ENCODE measurements at regions not wholly inside any gene's neighbourhood (a gene's known extent, or its start where the extent isn't known, plus 50 kb on each side); places are given as distances from the start of the nearest gene placed in this dataset.
"Not testable (repeated sequence)": the region's sequence is repeated elsewhere in the genome, so short reads cannot be mapped to it uniquely, and the experiment has no call there.

GRCh38 chrX:3803713-3804112, 90.3 kb upstream of the PRKX start:
- Histone ChIP-seq H3K4me3 (ENCODE audit: low read length) (no peak overlapping the region), H3K27me3 (ENCODE audit: control insufficient read depth, insufficient read depth, low read length, poor library complexity, severe bottlenecking) (no peaks in the 10 kb centered on the region), H3K9ac (ENCODE audit: extremely low read depth, low read length, poor library complexity, severe bottlenecking) (no peak overlapping the region), H3K9me3 (ENCODE audit: control insufficient read depth, low read length) (no peaks in the 10 kb centered on the region), H3K4me1 (ENCODE audit: control insufficient read depth, insufficient read depth, low read length) (no peaks in the 10 kb centered on the region), H3K36me3 (ENCODE audit: control insufficient read depth, insufficient read depth, low read length) (no peaks in the 10 kb centered on the region), H3K27ac (ENCODE audit: low read depth, low read length) (no peak overlapping the region)
- Mint-ChIP-seq H3K36me3 (ENCODE audit: low read depth) (no peaks in the 10 kb centered on the region), H3K4me3 (no peak overlapping the region), H3K9me3 (no peaks in the 10 kb centered on the region), H3K4me1 (peaks cover 10% of the 10 kb centered on the region), H3K27ac (no peak overlapping the region), H3K27me3 (ENCODE audit: insufficient read depth) (peaks cover 9% of the 10 kb centered on the region)
- TF ChIP-seq, protein P1, sequence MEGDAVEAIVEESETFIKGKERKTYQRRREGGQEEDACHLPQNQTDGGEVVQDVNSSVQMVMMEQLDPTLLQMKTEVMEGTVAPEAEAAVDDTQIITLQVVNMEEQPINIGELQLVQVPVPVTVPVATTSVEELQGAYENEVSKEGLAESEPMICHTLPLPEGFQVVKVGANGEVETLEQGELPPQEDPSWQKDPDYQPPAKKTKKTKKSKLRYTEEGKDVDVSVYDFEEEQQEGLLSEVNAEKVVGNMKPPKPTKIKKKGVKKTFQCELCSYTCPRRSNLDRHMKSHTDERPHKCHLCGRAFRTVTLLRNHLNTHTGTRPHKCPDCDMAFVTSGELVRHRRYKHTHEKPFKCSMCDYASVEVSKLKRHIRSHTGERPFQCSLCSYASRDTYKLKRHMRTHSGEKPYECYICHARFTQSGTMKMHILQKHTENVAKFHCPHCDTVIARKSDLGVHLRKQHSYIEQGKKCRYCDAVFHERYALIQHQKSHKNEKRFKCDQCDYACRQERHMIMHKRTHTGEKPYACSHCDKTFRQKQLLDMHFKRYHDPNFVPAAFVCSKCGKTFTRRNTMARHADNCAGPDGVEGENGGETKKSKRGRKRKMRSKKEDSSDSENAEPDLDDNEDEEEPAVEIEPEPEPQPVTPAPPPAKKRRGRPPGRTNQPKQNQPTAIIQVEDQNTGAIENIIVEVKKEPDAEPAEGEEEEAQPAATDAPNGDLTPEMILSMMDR (conservative IDR thresholded peaks at IDR 0.05), result no peak
- 77 to 83% methylated on average over 1 to 4 of the region's 4 CpGs for WGBS, 2 experiments (ENCODE audit: insufficient coverage in 1 of 2, insufficient read length in 1 of 2)
- no peak for DNase-seq

GRCh38 chrX:3803305-3803704, 89.9 kb upstream of the PRKX start:
- H3K27me3 Mint-ChIP-seq (ENCODE audit: insufficient read depth), result peaks cover 9% of the 10 kb centered on the region
- H3K36me3 ChIP-seq (ENCODE audit: control insufficient read depth, insufficient read depth, low read length), result no peaks in the 10 kb centered on the region
- H3K4me1 ChIP-seq (ENCODE audit: control insufficient read depth, insufficient read depth, low read length), result no peaks in the 10 kb centered on the region
- WGBS, 2 experiments (ENCODE audit: insufficient coverage in 1 of 2, insufficient read length in 1 of 2), result 93% methylated on average over 1 of the region's 5 CpGs; no CpG with 5 or more reads in 1 of the 2 experiments
- peaks cover 6% of the 10 kb centered on the region for H3K4me1 Mint-ChIP-seq
- H3K4me3 Mint-ChIP-seq, result no peak overlapping the region
- no peaks in the 10 kb centered on the region for H3K27me3 ChIP-seq (ENCODE audit: control insufficient read depth, insufficient read depth, low read length, poor library complexity, severe bottlenecking)
- no peak for DNase-seq
- no peaks in the 10 kb centered on the region for H3K9me3 Mint-ChIP-seq
- no peak overlapping the region for H3K9ac ChIP-seq (ENCODE audit: extremely low read depth, low read length, poor library complexity, severe bottlenecking)
- H3K4me3 ChIP-seq (ENCODE audit: low read length), result no peak overlapping the region
- H3K9me3 ChIP-seq (ENCODE audit: control insufficient read depth, low read length), result no peaks in the 10 kb centered on the region
- TF ChIP-seq, protein P1 (conservative IDR thresholded peaks at IDR 0.05), result no peak
- no peaks in the 10 kb centered on the region for H3K36me3 Mint-ChIP-seq (ENCODE audit: low read depth)
- no peak overlapping the region for H3K27ac Mint-ChIP-seq
- no peak overlapping the region for H3K27ac ChIP-seq (ENCODE audit: low read depth, low read length)

DNA sequence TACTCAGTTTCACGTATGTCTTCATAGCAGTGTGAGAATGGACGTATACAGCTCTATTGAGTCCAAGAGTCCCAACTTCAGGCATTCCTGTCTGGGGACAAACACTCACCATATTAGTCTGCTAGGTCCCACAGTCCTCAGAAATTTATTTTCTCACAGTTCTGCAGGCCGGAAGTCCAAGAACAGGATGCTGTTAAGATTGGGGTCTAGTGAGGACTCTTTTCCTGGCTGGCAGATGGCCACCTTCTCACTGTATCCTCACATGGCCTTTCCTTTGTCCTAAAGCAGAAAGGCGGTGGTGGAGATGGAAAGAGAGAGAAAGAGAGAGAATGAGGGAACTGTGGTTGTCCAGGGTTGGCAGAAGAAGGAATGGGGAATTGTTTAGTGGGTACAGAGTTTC, 82.0 kb upstream of the PRKX start:
- not testable (repeated sequence) for H3K4me3 Mint-ChIP-seq; H3K27ac Mint-ChIP-seq; H3K27me3 ChIP-seq (ENCODE audit: control insufficient read depth, insufficient read depth, low read length, poor library complexity, severe bottlenecking); H3K9me3 Mint-ChIP-seq; H3K4me3 ChIP-seq (ENCODE audit: low read length); H3K4me1 ChIP-seq (ENCODE audit: control insufficient read depth, insufficient read depth, low read length); H3K36me3 Mint-ChIP-seq (ENCODE audit: low read depth); H3K9ac ChIP-seq (ENCODE audit: extremely low read depth, low read length, poor library complexity, severe bottlenecking); H3K9me3 ChIP-seq (ENCODE audit: control insufficient read depth, low read length); H3K36me3 ChIP-seq (ENCODE audit: control insufficient read depth, insufficient read depth, low read length); H3K27ac ChIP-seq (ENCODE audit: low read depth, low read length); DNase-seq; H3K4me1 Mint-ChIP-seq
- WGBS, 2 experiments (ENCODE audit: insufficient coverage in 1 of 2, insufficient read length in 1 of 2), result 80 to 93% methylated on average over 2 of the region's 4 CpGs
- H3K27me3 Mint-ChIP-seq (ENCODE audit: insufficient read depth), result peaks cover 12% of the 10 kb centered on the region

DNA sequence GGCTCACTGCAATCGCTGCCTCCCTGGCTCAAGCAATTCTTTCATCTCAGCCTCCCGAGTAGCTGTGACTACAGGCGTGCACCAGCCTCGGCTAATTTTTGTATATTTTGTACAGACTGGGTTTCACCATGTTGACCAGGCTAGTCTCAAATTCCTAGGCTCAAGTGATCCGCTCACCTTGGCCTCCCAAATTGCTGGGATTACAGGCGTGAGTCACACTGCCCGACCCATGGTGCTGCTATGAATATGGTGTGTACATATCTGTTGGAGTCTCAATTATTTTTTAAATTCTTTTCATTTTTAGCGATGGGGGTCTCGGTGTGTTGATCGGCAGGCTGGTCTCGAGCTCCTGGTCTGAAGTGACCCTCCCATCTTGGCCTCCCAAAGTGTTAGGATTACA, 78.0 kb upstream of the PRKX start:
- Histone ChIP-seq H3K4me3 (ENCODE audit: low read length) (no peak overlapping the region), H3K9ac (ENCODE audit: extremely low read depth, low read length, poor library complexity, severe bottlenecking) (no peak overlapping the region), H3K27me3 (ENCODE audit: control insufficient read depth, insufficient read depth, low read length, poor library complexity, severe bottlenecking) (no peaks in the 10 kb centered on the region), H3K36me3 (ENCODE audit: control insufficient read depth, insufficient read depth, low read length) (no peaks in the 10 kb centered on the region), H3K27ac (ENCODE audit: low read depth, low read length) (no peak overlapping the region), H3K4me1 (ENCODE audit: control insufficient read depth, insufficient read depth, low read length) (no peaks in the 10 kb centered on the region), H3K9me3 (ENCODE audit: control insufficient read depth, low read length) (no peaks in the 10 kb centered on the region)
- Mint-ChIP-seq H3K9me3 (no peaks in the 10 kb centered on the region), H3K4me3 (no peak overlapping the region), H3K4me1 (peaks cover 15% of the 10 kb centered on the region), H3K27ac (no peak overlapping the region), H3K27me3 (ENCODE audit: insufficient read depth) (peaks cover 28% of the 10 kb centered on the region), H3K36me3 (ENCODE audit: low read depth) (no peaks in the 10 kb centered on the region)
- TF ChIP-seq, protein P1 (conservative IDR thresholded peaks at IDR 0.05), result no peak
- 86 to 94% methylated on average over 3 to 10 of the region's 11 CpGs for WGBS, 2 experiments (ENCODE audit: insufficient coverage in 1 of 2, insufficient read length in 1 of 2)
- DNase-seq, result no peak
